ENCODE measurements at regions not wholly inside any gene's neighbourhood (a gene's known extent, or its start where the extent isn't known, plus 50 kb on each side); places are given as distances from the start of the nearest gene placed in this dataset.
"Not testable (repeated sequence)": the region's sequence is repeated elsewhere in the genome, so short reads cannot be mapped to it uniquely, and the experiment has no call there.

DNA sequence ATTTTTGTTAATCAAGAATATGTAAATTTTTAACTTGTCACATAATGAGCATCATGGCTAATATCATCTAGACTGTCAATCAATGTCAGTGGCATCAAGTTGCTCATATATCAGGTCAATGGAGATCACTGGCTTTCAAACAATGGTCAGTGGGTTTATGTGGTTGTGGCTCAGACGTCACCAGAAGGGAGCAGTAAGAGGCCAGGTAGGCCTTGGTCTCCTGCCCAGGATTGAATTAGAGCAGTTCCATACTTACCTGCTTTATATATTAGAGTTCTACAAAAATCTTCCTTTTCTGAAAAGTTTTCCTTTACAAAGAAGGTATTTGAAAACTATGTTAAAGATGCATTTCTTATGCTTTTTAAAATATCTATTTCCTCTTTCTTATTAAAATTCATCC, 206.3 kb upstream of the B3GALT2 start:
- no peak for DNase-seq (ENCODE audit: low spot score)

- DNase-seq (ENCODE audit: low spot score), result no peak
Observed at GRCh38 chr1:193388683-193389082, 202.3 kb upstream of the B3GALT2 start.

DNA sequence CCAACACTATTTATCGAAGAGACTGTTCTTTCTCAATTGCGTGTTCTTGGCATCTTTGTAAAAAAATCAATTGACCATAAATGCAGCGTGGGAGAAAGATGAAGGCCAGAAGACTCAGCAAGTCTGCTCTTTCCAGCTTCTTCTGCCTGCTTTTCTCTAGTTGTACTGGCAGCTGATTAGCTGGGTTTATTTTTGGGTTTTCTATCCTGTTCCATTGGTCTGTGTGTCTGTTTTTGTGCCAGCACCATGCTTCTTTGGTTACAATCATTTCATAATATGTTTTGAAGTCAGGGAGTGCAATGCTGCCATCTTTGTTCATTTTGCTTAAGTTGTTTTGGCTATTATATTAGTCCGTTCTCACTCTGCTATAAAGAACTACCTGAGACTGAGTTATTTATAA, 201.8 kb upstream of the B3GALT2 start:
- no peak for DNase-seq (ENCODE audit: low spot score)

DNA sequence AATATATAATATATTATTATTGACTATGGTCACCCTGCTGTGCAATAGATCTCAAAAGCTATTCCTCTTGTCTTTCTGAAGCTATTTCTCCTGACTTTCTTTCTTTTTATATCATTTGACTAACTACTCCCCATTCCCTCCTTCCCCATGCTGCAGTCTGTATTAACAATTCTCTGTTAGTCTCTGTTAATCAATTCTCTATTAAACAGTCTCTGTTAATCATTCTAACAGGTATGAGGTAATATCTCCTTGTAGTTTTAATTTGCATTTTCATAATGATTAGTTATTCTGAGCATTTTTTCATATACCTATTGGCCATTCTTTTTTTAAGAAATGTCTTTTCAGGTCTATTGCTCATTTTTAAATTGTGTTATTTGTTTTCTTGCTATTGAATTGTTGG, 201.0 kb upstream of the B3GALT2 start:
- DNase-seq (ENCODE audit: low spot score), result no peak

- not testable (repeated sequence) for DNase-seq (ENCODE audit: low spot score)
Observed at GRCh38 chr1:193378451-193378850, 192.0 kb upstream of the B3GALT2 start.

DNA sequence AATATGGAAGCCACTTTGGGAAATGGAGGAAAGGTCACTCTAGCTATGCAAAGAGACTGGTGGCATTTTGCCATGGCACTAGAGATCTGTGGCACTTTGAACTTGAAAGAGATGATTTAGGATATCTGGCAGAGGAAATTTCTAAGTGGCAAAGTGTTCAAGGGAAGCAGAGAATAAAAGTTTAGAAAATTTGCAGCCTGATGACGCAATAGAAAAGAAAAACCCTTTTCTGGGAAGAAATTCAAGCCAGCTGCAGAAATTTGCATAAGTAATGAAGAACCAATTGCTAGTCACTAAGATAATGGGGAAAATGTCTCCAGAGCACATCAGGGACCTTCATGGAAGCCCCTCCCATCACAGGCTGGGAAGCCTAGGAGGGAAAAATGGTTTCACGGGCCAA, 191.1 kb upstream of the B3GALT2 start:
- DNase-seq (ENCODE audit: low spot score), result no peak

- no peak for DNase-seq (ENCODE audit: low spot score)
Observed at GRCh38 chr1:193372553-193372952, 186.1 kb upstream of the B3GALT2 start.

- DNase-seq (ENCODE audit: low spot score), result no peak
Observed at GRCh38 chr1:193368302-193368701, 181.9 kb upstream of the B3GALT2 start.

- DNase-seq (ENCODE audit: low spot score), result no peak
Observed at GRCh38 chr1:193367863-193368262, 181.4 kb upstream of the B3GALT2 start.

DNA sequence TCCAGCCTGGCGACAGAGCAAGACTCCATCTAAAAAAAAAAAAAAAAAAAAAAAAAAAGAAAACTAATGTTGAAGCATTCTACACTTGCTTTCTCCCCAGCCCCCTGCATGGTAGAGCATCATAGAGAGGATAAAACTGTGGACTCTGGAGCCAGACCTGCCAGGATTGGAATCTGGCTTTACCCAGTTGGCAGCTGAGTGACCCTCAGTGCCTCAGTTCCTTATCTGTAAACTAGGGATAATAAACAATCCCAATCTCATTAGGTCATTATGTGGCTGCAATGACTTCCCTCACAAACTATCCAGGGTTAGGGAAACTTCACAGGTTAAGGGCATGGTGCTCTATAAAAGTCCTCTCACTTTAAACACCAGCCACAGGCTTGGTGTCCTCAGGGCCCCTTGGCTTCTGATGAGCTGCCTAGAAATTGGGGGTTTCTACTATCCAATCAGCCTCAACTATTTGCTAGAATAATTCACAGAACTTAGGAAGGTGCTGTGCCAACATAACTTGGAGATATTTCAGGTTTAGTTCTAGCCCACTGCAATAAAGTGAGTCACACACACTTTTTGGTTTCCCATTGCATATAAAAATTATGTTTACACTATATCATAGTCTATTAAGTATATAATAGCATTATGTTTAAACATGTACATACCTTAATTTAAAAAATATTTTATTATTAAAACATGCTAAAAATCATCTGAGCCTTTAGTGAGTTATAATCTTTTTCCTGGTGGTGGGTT, 180.5 kb upstream of the B3GALT2 start:
- no peak for DNase-seq (ENCODE audit: low spot score)

- DNase-seq (ENCODE audit: low spot score), result no peak
Observed at GRCh38 chr1:193365966-193366365, 179.6 kb upstream of the B3GALT2 start.

- no peak for DNase-seq (ENCODE audit: low spot score)
Observed at GRCh38 chr1:193359631-193360030, 173.2 kb upstream of the B3GALT2 start.

GRCh38 chr1:193358419-193358818, 172.0 kb upstream of the B3GALT2 start:
- DNase-seq (ENCODE audit: low spot score), result no peak

DNA sequence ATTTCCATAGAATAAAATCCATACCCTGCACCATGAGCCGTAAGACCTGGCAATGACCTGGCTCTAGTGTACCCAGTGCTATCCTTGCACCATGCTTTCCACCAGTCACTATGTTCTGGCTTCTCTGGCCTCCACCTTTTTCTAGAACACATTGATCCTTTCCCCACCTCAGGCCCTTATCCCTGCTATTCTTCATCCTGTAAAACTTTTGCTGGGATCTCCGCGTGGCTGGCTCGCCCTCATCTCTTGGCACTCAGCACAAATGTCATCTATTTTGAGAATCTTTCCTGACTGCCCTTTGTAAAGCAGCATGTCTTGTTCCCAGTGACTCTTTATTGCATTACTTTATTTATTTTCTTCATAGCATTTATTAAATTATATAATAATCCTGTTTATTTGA, 169.8 kb upstream of the B3GALT2 start:
- DNase-seq (ENCODE audit: low spot score), result no peak

DNA sequence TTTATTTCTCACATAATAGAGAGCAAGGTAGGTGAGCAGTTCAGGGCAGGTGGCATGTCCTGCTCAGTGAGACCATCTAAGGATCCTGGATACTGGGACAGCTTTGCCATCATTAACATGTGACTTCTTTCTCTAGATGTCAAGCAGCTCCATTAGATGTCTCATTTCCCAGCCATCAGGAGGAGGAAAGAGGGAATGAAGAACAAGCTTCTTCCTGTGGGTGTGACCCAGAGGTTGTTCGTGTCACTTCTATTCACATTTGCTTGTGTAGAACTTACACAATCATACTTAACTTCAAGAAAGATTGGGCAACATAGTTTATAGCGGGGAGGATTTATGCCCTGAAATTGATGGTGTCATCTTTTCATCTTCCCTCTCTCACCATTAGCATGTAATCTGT, 169.2 kb upstream of the B3GALT2 start:
- no peak for DNase-seq (ENCODE audit: low spot score)

DNA sequence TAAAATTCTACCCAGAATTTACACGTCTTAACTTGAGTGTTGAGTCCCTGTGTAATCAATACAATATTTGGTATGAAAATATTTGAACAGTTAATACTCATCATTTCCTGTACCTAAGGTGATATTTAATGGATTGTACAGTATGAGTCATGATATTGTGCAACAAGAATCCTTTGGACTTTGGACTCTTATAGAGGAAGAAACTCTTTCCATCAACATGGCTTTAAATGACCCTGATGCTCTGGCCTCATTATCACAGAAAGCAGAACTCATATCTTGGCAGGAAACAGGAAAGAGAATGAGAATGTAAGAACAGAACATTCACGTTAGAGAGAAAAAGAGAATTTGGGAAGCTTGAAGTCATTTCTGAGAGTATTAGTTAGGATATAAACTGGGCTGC, 168.8 kb upstream of the B3GALT2 start:
- DNase-seq (ENCODE audit: low spot score), result peak; percentile 36

DNA sequence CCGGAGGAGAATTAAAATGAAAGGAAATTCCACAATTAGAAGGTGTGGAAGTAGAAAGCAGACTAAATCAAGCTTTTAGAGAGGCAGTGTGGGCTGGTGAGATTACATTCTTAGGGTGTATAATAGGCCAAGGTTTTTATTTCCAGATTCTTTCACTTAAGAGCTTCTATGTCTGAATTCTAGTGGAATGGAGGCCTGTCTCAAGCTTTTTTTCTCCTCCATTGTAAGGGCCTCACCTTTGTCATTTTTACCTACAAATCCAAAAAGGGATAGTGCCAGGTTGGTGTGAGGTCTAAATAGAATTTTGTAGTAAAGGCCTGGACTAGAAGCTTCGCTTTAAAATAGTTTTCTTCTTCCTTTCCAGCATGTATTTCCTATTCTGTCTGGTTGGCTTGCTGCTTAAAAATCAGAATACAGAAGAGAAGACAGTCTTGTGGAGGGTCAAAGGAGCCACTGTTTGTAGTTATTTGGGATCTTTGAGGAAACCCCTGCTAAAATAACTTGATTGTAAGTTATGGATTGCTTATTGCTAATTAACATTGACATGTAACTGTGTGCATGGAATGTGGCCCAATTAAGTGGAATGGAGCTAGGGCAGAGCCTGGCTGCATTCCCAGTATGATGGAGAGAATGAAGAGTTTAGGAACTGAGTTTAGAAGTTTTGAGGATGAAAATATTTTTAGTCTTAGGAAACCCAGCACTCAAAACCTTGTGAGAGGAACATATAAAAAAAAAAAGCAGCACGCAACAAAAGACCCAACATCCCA, 162.5 kb upstream of the B3GALT2 start:
- no peak for DNase-seq (ENCODE audit: low spot score)

DNA sequence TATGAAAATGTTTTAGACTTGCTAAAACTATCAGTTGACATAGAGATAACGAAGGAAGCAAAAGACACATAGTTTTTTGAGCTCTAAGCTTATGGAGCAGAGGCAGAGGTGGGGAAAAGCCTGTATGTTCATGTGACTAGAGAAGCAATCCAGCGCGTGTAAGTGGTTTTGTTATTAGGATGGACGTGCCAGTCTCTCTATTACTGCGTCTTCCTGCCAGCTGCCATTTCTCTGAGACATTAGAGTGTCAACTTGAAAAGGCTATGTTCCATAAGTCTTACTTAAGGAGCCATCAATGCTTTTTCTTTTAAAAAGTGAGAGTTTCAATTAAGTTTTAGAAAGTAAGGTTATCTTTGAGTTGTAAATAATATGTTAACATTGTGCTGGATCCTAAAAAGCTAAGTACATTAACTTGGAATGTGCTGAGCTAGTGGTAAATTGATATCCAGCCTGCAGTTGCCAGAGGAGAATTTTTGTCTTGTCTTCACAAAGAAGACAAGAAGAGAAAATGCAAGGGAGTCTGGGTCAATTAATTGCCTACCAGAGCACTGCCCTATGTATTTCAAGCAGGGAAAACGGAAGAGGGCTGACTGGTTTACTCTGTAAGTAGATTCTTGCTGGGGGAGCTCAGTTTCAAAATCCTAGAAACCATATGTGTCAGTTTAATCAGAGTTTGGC, 161.8 kb upstream of the B3GALT2 start:
- DNase-seq (ENCODE audit: low spot score), result no peak

- no peak for DNase-seq (ENCODE audit: low spot score)
Observed at GRCh38 chr1:193346085-193346484, 159.7 kb upstream of the B3GALT2 start.

DNA sequence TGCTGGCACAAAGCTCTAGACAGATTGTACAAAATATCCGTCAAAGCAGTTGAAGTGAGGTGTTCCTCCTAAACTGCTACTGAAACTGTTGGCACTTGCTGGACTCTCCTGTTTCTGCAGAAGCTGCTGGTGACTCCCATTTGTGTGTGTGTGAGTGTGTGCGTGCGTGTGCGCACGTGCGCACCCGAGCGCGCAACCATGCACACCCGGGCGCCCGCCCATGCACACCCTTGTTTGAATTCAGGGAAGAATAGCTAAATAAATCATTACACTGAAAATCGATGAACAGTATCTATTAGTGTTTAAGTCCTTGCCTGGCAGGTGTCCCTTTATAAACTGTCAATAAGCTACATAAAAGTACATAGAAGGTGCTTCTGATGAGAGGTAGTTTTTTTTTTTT, 156.4 kb upstream of the B3GALT2 start:
- DNase-seq (ENCODE audit: low spot score), result no peak

DNA sequence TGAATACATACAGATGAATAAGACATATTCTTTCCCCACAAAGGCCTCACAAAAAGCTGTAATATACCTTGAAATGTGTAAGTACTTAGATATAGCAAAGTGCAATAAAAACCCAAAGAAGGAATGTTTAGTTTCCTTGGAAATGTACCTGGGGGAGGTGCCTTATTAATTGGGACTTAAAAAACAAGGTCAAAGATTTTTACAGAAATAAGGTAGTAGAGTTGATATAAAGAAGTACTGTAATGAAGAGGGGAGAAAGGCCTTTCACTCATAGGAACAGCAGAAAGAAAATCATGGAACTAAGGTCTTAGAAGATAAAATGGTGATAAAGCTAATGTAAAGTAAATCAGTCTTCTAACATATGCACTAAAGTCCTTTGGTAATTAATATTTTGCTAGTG, 153.9 kb upstream of the B3GALT2 start:
- no peak for DNase-seq (ENCODE audit: low spot score)

GRCh38 chr1:193339401-193339800, 153.0 kb upstream of the B3GALT2 start:
- peak; percentile 77 for DNase-seq (ENCODE audit: low spot score)

DNA sequence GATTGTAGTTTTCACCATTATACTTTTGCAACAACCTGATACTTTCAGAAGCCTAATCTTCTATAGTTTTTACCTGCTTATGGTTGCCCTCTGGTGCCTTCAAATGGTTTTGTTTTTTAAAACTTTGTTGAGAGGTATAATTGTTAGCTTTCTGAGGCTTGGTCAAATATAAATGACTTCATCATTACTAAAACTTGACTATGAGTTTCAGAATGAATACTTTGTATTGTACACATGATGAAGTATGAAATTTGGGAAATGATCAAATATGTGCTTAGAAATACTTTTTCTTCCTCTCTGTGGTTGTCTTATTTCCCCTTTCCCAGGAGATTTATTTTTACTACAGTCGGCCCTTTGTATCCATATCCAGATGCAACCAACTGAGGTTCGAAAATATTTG, 151.8 kb upstream of the B3GALT2 start:
- DNase-seq (ENCODE audit: low spot score), result no peak
